Upper lobe of right lung (tissue), 1 donor: ENCODE measurements at regions not wholly inside any gene's neighbourhood (a gene's known extent, or its start where the extent isn't known, plus 50 kb on each side); places are given as distances from the start of the nearest gene placed in this dataset.

Source experiments
- ATAC-seq: fragments of 200-7000 bp; cut with Tn5 transposase; one replicate; pipeline ENCODE4 v1.9.1; 2020; ENCODE audit warnings: mild to moderate bottlenecking, moderate library complexity
- DNase-seq: peaks from one replicate; pipeline ENCODE4 v3.0.0-alpha.2; 2020
- H3K27ac ChIP-seq: fragments of 200-600 bp; one replicate; pipeline ENCODE4 v1.8.0; 2022
- H3K27me3 ChIP-seq: fragments of 200-600 bp; one replicate; pipeline ENCODE4 v1.8.0; 2022; ENCODE audit warnings: mild to moderate bottlenecking
- H3K36me3 ChIP-seq: fragments of 200-600 bp; one replicate; pipeline ENCODE4 v1.8.0; 2022
- H3K4me1 ChIP-seq: fragments of 200-600 bp; one replicate; pipeline ENCODE4 v1.8.0; 2022
- H3K4me3 ChIP-seq: fragments of 200-600 bp; one replicate; pipeline ENCODE4 v1.8.0; 2022; ENCODE audit warnings: mild to moderate bottlenecking
- H3K9me3 ChIP-seq: fragments of 200-600 bp; one replicate; pipeline ENCODE4 v1.8.0; 2022
- CTCF ChIP-seq: fragments of 200-600 bp; IDR thresholded peaks from one replicate; pipeline ENCODE4 v1.8.0; 2022; ENCODE audit warnings: antibody characterized with exemption
- intact Hi-C: fragments of 100-400 bp; cut with DNase I; formaldehyde crosslinking; loops from one replicate; pipeline ENCODE4 v1.11.0; 2022
- donor health status: DM: no; HTN: yes; CAD: no; lungs with severe emphysema.

DNA sequence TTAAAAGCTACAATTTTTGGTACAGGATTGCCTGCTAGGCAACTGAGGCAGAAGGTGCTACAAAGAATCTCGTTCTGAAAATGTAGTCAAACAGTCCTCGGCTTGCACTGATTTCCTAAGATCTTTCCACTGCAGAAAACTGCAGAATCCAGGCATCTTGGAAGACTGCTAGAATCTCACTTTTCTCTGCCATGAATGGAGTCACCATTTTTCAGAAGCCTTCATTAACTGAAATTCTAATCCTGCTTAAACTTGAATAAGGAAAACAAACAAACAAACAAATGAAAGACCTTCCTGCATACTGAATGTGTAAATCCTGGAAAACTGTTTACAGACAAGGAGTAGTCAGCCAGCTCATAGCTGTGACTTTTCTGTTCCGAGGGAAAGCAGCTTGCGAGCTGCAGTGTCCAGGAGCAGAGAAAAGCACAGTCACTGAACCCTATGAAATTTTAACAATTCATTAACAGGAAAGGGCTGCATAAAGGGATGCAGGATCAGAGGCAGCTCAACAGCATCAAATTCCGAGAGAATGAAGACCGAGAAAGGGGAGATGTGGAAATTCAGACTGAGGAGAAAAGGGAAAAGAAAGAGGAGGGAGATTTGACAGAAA is 210.5 kb upstream of the PIK3C3 start:
- no peaks in the 10 kb centered on the region for H3K27me3 ChIP-seq
- intact Hi-C loops: no loop called here
- H3K9me3 ChIP-seq: no peaks in the 10 kb centered on the region
- H3K27ac ChIP-seq: no peak overlapping the region
- no peaks in the 10 kb centered on the region for H3K36me3 ChIP-seq
- H3K4me3 ChIP-seq: no peak overlapping the region
- no peaks in the 10 kb centered on the region for H3K4me1 ChIP-seq
- DNase-seq: no peak
- ATAC-seq: no peak
- no peak for TF ChIP-seq CTCF

GRCh38 chr18:41737218-41737617 is 217.8 kb upstream of the PIK3C3 start:
- Histone ChIP-seq H3K36me3 (no peaks in the 10 kb centered on the region), H3K9me3 (no peaks in the 10 kb centered on the region), H3K4me1 (no peaks in the 10 kb centered on the region), H3K27me3 (no peaks in the 10 kb centered on the region), H3K4me3 (no peak overlapping the region), H3K27ac (no peak overlapping the region)
- no peak for TF ChIP-seq CTCF
- DNase-seq: no peak
- ATAC-seq: no peak
- intact Hi-C loops: no loop called here

GRCh38 chr18:41734917-41735316 is 220.1 kb upstream of the PIK3C3 start:
- no peak for ATAC-seq
- no peaks in the 10 kb centered on the region for H3K36me3 ChIP-seq
- H3K27ac ChIP-seq: no peak overlapping the region
- intact Hi-C loops: no loop called here
- no peaks in the 10 kb centered on the region for H3K27me3 ChIP-seq
- no peaks in the 10 kb centered on the region for H3K4me1 ChIP-seq
- no peak for TF ChIP-seq CTCF
- DNase-seq: no peak
- no peaks in the 10 kb centered on the region for H3K9me3 ChIP-seq
- no peak overlapping the region for H3K4me3 ChIP-seq

DNA sequence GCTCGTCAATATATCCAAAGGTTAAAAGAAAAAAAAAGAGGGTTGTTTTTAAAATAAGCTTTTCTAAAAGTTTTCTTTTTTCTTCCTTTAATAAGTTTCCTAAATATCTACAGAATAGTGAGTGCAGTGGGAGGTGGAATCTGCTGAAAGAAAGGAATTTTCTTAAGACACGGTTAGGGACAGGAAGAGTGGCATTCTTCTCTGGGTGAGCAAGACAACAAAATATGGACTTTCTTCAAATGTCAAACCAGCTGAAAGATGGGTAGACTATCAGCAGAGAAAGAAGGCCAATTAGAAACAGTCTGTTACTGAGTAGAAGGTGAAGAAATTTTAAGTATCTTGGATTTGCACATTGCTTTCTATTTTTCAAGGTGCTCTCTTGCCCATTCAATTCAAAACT is 222.7 kb upstream of the PIK3C3 start:
- intact Hi-C loops: no loop called here
- TF ChIP-seq CTCF: no peak
- ATAC-seq (no peak), DNase-seq (no peak)
- Histone ChIP-seq H3K9me3 (no peaks in the 10 kb centered on the region), H3K4me1 (no peaks in the 10 kb centered on the region), H3K36me3 (no peaks in the 10 kb centered on the region), H3K27ac (no peak overlapping the region), H3K4me3 (no peak overlapping the region), H3K27me3 (no peaks in the 10 kb centered on the region)

DNA sequence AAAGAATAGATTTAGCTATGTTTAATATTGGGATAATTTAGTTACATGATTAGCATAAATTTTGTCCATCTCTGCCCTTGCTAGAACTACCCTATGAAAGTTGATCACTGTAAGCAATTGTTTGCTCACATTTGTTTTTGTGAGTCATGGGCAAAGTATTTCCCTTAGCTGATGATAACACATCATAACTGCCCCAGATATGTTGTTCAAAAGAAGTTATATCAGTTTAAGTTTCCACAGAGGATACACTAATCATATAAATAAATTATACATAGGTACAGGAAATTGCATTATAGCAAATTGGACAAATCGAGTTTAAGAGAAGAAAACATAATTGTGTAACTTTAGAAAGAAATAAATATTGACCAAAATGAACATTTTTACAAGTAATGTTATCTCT is 223.2 kb upstream of the PIK3C3 start:
- Histone ChIP-seq H3K4me1 (no peaks in the 10 kb centered on the region), H3K4me3 (no peak overlapping the region), H3K27me3 (no peaks in the 10 kb centered on the region), H3K36me3 (no peaks in the 10 kb centered on the region), H3K9me3 (no peaks in the 10 kb centered on the region), H3K27ac (no peak overlapping the region)
- no peak for ATAC-seq
- TF ChIP-seq CTCF: no peak
- intact Hi-C loops: no loop called here
- no peak for DNase-seq

DNA sequence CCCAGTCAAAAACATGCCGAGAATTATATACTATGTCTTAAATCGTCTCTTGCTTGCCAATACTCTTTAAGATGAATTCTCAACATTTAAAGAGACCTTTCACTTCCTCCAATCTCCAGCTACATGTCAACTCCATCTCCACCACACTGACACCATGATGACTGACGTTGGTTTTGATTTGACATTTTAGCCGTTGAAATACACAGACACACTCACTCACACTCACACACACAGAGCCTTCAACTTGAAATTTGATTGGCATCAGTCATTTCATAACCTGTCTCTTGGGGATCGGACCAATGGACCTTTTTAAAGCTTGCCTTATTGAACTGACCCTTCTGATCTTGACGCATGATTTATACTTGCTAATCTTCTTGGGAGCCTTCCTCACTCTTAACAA is 230.8 kb upstream of the PIK3C3 start:
- Histone ChIP-seq H3K27me3 (no peaks in the 10 kb centered on the region), H3K27ac (no peak overlapping the region), H3K4me3 (no peak overlapping the region), H3K36me3 (no peaks in the 10 kb centered on the region), H3K9me3 (no peaks in the 10 kb centered on the region), H3K4me1 (no peaks in the 10 kb centered on the region)
- DNase-seq: no peak
- ATAC-seq: no peak
- TF ChIP-seq CTCF: no peak
- intact Hi-C loops: no loop called here
